Stimulated activated CD4-positive, alpha-beta T cell treated with anti-CD3 and anti-CD28 coated beads, Interleukin-2, amount 100 ng/mL, for 4 hours (primary cell): ENCODE measurements at regions not wholly inside any gene's neighbourhood (a gene's known extent, or its start where the extent isn't known, plus 50 kb on each side); places are given as distances from the start of the nearest gene placed in this dataset.
"Not testable (repeated sequence)": the region's sequence is repeated elsewhere in the genome, so short reads cannot be mapped to it uniquely, and the experiment has no call there.

Source experiments
- DNase-seq: peaks from one replicate; pipeline ENCODE4 v3.0.0-alpha.2; 2020; ENCODE audit warnings: low read depth

- DNase-seq, result no peak
Observed at GRCh38 chr5:125870256-125870655, 553.0 kb upstream of the GRAMD2B start.

- DNase-seq, result no peak
Observed at GRCh38 chr5:125874057-125874456, 549.2 kb upstream of the GRAMD2B start.

- DNase-seq, result no peak
Observed at GRCh38 chr5:125874717-125875116, 548.5 kb upstream of the GRAMD2B start.

- DNase-seq, result no peak
Observed at GRCh38 chr5:125877248-125877647, 546.0 kb upstream of the GRAMD2B start.

GRCh38 chr5:125882061-125882460 lies 541.1 kb upstream of the GRAMD2B start:
- DNase-seq, result no peak

- no peak for DNase-seq
Observed at GRCh38 chr5:125883223-125883622, 540.0 kb upstream of the GRAMD2B start.

GRCh38 chr5:125888358-125888757 lies 534.9 kb upstream of the GRAMD2B start:
- DNase-seq, result no peak

- DNase-seq, result no peak
Observed at GRCh38 chr5:125890511-125890931, 532.7 kb upstream of the GRAMD2B start.

- no peak for DNase-seq
Observed at GRCh38 chr5:125891061-125891725, 532.0 kb upstream of the GRAMD2B start.

GRCh38 chr5:125894383-125894782 lies 528.8 kb upstream of the GRAMD2B start:
- DNase-seq, result no peak

GRCh38 chr5:125896368-125896767 lies 526.8 kb upstream of the GRAMD2B start:
- DNase-seq, result no peak

GRCh38 chr5:125897089-125897488 lies 526.1 kb upstream of the GRAMD2B start:
- no peak for DNase-seq

- DNase-seq, result no peak
Observed at GRCh38 chr5:125898851-125899405, 524.3 kb upstream of the GRAMD2B start.

- no peak for DNase-seq
Observed at GRCh38 chr5:125912028-125912427, 511.2 kb upstream of the GRAMD2B start.

- DNase-seq, result no peak
Observed at GRCh38 chr5:125913200-125913599, 510.0 kb upstream of the GRAMD2B start.

GRCh38 chr5:125914471-125914870 lies 508.7 kb upstream of the GRAMD2B start:
- DNase-seq, result no peak

- DNase-seq, result not testable (repeated sequence)
Observed at GRCh38 chr5:125923958-125924357, 499.3 kb upstream of the GRAMD2B start.

GRCh38 chr5:125926172-125926571 lies 497.0 kb upstream of the GRAMD2B start:
- DNase-seq, result no peak

- DNase-seq, result no peak
Observed at GRCh38 chr5:125928663-125929062, 494.5 kb upstream of the GRAMD2B start.

- no peak for DNase-seq
Observed at GRCh38 chr5:125950012-125950615, 473.1 kb upstream of the GRAMD2B start.

GRCh38 chr5:125961150-125961549 lies 462.1 kb upstream of the GRAMD2B start:
- no peak for DNase-seq

- DNase-seq, result no peak
Observed at GRCh38 chr5:125965577-125965976, 457.6 kb upstream of the GRAMD2B start.

- DNase-seq, result no peak
Observed at GRCh38 chr5:125967576-125967975, 455.6 kb upstream of the GRAMD2B start.
